GM18517 (cell line): ENCODE measurements at regions not wholly inside any gene's neighbourhood (a gene's known extent, or its start where the extent isn't known, plus 50 kb on each side); places are given as distances from the start of the nearest gene placed in this dataset.
A peak's percentile ranks its signal among the peaks of the same experiment; 100 is the strongest.

Source experiments
- ATAC-seq: cut with Tn5 transposase; IDR thresholded peaks from one replicate; pipeline ENCODE4 v1.9.1; 2021; ENCODE audit warnings: mild to moderate bottlenecking, moderate library complexity; ENCODE audit not compliant: unreplicated experiment

DNA sequence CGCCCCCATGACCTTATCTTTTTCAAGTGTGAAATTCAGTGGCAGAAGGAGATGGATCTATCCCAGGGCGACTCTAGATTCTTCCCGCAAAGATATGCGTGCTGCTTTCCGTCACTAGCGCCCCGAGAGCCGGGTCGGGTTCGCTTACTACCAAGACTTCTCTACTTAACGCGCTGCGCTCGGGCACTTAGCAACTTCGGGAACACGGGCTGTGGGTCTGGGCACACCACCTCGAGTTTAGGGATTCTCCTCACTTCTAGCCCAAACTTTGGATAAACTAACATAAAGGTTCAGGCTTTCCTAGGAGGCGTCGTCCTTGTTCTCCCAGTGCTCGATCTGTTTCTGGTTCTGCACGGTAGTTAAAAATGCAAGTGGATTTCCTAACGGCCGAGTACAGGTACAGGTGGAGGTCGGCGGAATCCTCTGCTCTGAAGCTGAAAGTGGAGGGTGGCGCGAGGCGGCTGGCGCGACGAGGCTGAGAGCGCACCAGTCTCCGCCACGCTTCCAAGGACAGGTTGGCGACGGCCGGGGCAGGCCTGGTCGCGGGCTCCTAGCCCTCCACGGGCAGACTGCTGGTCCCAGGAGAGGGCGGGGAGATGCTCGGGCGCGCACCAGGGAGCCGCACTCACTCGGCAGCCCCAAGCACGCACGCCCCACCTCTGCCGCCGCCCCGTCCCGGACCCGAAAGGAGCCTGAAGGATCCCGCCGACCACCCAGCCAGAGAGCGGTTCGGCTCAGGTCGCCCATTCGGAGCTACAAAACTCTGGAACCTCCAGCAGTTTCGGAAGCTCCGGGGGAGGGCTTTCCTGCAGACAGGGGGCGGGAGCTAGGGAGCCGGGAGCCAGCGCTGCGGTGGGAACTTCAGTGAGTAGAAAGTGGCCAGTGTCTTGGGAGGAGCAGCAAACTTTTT, 100.8 kb upstream of the TENM3 start:
- no peak for ATAC-seq

DNA sequence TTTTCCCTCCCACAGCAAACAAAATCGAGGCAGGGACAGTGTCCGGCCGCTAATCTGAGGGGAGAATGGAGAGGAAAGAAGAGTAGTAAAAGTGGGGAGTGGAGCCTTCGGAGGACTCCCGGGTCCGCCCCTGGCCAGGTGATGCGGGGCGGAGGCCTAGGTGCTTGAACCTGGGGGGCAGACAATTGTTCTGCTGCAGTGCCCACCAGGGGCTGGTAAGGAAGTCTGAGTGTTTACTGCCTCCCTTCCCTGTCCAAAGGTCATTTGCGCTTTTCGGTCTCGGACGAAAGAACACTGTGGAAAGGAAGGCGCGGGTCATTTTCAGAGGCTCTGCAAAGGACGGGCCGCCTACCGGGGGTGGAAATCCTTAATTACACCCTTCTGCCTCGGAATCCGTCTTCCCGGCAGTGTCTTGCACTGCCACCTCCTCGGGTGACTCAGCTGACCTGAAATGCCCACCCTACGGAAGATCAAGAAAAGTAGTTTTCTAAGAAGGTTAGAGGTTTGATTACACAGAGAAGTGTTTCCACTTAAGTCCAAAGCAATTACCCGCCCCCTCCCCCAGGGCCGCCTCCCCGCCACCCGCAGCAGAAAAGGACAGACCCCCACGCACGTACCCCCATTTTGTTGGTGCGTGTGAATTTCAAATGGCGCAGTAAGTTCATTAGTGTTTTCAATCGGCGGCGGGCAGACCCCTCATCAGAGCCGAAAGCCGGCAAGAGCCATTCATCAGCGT, 99.9 kb upstream of the TENM3 start:
- no peak for ATAC-seq

DNA sequence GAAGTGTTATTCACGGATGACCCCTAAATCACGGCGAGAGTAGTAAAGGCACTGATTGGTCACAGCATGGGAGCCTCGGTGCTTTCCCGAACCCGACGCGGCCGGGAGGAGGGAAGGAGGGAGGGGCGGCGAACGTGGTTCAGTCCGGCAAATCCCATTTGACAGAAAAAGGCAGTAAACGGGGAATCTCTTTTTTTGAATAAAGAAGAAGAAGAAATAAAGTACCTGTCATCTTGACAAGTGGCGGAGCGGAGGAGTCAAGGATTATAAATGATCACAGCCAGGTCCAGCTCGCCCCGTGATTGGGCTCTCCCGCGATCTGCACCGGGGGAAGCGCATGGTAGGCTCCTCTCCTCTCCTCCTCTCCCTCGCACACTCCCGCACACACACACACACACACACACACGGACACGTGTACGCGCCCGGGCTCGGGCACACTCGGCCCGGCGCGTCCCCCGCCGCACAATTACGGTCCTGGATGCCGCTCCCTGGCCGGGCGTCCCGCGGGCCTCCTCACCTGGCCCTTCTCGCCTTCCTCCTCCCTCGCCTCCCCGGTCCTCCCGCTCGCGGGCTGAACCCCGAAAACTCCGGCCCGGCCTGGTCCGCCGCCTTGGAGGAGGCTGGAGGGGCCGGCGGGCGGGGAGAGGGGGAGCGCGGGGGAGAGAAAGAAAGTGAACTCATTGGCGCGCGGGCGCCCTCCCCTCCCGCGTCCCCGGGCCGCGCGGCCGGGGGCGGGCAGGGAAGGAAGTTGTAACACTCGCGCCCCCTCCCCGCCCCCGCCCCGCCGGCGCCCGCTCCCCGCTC, 99.2 kb upstream of the TENM3 start:
- ATAC-seq, result peak; percentile 14

DNA sequence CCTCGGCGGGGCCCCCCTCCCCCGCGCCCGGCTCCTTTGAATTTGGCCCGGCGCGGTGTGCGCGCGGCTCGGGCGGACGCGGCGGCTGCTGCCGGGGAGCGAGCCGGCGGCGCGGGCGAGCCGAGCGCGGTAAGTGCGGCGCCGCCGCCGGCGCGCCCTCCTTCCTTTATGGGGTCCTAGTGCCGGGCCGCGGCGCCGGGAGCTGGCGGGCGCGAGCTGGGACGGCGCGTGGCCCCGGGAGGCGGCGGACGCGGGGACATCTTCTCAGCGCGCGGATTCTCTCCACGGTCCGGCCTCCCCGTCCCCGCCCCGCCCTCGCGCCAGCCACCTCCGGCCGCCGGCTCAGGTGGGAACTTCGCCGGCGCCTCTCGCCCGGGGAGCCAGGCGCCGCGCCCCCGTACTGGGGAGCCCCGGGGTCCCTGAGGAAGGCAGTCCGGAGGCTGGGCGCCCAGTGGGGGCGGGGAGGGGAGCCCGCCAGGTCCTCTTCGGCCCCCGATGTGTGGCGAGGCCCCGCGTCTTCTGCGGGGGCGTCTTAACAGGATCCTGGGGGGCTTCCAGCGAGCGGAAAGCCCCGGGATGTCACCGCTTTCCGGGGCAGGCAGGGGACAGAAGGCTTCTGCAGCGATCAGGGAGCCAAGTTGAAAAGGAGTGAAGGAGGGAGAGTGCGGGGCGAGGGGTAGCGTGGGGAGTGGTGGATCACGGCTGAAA, 98.4 kb upstream of the TENM3 start:
- peak; percentile 47 for ATAC-seq

DNA sequence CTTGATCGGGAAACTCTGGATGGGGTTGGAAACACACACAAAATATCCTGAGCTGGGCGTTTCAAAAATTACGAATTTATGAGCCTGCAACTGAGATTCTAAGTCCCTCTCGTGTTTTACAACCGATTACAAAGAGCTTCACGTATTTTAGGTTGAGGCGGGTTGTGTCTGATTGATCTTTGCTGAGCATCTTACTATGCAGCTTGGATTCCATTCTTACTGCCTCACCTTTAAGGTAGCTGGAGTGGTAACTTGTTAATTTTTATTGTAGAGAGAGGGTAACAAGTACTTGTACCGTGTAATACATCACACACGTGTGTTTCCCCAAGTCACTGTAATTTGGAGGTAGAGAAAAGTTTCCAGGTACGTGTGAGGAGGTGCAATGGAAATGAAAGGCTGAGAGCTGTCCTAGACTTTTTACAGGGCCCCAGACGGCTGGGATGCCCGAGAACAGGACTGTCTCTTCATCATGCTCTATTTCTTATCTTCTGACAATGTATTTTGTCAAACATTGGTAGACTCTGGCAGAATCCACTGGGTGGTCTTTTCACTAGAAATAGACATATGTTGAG, 97.8 kb upstream of the TENM3 start:
- ATAC-seq, result no peak

DNA sequence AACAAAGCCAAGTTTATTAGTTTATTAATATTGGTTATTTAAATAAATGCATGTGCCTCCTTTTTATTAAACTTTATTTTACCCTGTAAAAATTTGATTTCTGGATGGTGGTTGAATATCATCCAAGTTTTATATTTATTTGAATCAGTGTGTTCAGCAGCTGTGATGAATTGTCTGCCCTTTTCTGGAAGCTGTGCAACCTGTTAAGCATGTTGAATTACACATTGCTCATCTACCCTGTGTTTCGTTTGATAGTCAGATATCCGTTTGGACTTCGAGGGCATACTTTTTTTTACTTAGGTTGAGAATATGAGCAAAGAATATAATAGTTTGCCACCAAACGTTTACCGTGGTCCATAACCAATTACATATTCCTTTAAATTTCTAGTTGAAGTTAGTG, 95.8 kb upstream of the TENM3 start:
- no peak for ATAC-seq

DNA sequence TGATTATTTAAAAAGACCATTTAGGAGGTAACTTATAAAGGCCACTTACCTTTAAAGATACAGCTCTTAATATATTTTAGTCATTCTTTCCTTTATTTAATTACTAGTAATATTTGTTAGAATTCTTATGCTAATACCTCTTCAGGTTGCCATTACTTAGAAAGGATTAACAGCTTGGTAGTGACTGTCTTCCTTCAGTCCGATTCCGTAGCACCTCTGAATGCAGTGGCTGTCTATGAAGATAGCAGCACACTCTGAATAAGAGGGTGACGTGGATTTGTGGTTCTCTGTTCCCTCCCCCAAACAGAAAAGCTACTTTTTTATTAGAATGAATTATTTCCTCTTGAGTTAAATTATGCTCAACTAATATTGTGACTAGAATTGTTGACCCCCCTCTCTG, 92.6 kb upstream of the TENM3 start:
- ATAC-seq, result no peak

DNA sequence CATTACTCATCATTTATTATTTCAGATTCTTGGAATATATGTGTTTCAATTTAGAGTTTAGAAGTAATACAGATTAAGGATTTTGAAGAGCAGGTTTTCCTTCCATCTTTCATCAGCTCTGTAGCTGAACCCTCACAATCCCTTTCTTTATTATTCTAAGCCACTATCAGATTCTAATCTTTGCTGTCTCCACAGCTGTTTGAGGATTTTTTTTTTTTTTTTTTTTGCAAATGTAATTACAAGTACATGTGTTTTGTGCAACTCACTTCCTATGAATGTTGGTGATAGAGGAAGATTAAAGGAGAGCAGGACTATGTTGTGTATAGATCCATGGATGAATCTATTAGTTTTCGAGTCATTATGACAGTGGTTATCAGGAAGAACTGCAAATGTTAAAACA, 87.4 kb upstream of the TENM3 start:
- no peak for ATAC-seq

DNA sequence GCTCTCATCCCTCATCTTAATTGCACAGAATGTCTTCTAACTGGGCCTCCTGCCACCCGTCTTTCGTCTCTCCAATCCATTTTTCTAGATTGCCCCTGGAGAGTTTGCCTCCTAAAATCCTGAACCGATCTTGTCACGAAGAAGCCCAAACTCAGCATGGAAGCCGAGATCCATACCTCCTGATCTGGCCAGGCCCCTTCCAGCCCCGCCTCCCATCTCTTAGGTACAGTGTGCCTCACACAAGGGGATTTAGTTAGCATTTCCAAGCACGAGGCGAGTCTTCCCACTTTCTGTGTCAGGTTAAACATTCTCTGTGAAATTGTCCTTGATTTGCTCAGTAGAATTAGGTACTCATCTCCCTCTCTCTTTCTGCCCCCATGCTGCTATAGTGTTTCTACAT, 80.0 kb upstream of the TENM3 start:
- no peak for ATAC-seq

DNA sequence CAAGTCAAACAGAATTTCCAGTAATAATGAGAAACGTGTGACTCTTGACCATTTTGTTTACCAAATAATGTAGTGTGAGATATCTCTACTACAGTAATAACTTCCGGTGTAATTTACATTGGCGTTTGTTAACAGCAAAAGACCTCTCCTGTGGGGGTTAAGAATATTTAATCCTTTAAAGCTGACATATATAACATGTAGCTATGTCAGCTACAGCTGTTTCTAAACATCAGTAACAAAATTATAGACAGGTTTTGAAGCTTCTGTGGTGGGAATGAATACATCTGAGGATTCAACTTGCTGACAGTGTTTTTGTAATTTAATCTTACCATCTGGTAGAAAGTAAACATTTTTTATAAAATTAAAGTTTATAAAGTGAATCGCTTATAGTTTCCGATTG, 73.6 kb upstream of the TENM3 start:
- ATAC-seq, result no peak

DNA sequence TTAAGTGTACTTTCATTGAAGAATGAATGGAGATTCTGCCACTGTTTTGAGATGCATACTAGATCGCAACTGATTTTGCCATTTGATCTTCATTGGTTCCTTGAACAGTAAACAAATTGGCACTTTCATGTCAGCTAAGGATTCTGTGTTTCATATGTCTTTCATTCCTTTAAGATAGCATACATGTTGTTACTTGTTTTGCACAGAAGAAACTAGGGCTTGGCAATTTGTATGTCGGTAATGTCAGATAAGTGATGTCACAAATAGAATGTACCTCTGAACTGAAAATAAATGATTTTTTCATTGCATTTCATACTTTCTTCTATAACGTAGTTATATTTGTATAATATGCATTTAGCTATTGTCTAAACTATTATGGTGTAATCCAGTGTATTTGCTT, 73.2 kb upstream of the TENM3 start:
- no peak for ATAC-seq

DNA sequence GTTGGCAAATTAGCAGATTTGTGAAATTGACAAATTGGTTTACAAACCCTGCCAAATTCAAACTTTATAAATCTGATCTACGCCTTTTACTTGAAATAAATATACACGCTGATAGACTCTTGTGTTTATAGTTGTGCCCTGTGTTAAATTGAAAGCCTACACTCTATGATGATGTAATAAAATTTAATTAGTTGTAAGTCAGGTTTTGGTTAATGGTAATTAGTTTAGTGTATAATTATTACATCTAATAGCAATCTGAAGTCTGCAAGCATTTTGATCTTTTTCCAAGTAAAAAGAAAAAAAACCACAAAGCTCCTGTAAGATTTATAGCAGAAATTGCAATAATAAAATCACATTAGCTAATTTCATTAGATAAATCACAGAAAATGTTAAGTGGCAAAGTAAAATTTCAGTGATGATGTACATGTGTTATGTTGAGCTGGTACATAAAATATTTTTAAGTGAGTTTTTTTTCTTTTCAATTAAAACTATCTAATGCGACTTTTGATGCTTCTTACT, 72.7 kb upstream of the TENM3 start:
- ATAC-seq, result no peak

DNA sequence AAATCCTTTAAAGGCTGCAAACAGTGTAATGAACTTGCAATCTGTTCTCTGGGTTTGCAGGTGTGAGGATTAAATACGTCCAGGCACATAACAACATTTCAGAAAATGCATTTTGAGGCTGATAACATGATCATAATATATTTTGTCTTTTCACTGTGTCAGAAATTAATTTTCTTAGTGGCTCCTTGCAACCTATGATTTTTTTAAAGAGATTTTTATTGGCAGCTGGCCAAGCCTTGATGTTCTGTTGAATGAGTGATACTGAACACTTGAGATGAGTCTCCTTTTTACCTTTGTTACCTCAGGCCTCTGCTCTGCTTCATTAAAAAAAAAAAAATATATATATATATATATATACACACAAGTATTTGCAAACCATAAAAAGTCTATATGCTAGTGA, 68.2 kb upstream of the TENM3 start:
- no peak for ATAC-seq

DNA sequence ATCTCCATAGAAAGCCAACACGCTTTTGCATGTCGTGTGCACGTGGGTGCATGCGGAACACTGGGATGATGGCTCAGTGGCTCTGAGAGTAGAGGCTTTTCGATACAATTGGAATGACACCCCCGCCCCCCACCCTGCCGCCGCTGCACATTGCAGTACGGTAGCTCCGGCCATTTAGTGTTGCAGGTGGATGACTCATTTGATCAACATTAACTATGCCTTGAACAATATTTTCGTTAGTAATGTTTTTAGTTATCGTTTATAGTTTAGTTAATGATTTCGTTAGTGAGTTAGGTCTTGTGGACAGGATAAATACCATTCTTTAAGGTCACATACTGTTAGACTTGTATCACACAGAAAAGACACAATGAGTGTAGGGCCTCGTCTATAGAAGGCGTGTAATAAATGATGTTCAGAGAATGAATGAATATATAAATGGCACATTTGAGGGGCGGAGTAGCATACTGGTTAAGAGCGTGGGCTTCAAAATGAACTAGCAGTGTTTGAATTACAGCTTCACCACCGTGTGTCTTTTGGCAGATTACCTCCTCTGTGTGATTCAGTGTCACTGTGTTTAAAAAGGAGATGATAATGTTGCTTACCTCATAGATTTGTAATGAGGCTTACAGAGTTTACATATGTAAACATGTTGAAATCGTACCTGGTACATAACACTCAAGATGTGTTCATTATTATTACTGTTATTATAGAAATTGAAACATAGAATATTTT, 67.2 kb upstream of the TENM3 start:
- ATAC-seq, result no peak

DNA sequence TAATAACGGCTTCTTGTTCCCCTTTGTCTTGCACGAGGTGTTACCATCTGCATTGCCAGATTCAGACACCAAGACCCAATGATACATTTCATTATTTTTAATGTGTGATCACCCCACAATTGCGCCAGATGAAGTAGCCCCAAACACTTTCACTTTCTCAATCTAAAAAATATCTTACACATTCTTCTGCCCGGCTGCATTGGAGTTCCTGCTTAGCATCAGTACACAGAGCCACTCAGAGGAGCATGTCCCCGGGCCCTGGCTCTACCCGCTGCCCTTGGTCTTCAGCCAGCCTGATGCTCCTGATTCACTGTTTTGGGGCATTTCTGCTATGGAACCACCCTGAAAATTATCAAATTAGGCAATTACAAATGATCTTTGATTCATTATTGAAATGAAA, 66.0 kb upstream of the TENM3 start:
- no peak for ATAC-seq

DNA sequence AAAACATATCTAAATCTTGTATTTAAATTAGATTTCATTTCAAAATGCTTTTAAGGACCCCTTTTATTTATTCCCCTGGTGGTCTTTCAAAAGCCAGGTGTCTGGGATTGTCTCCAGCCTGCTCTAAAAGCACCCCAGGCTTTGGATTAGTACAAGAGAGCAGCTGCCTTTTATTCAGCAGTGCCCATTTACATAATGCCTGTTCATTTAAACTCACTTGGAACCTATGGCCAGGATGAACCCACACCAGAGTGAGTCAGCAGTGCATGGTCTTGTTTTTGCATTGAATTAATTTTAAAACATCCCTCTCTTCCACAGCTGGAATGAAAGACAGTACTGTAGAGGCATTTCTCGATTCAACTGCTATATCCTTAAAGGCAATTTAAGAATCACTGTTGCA, 64.1 kb upstream of the TENM3 start:
- ATAC-seq, result no peak

DNA sequence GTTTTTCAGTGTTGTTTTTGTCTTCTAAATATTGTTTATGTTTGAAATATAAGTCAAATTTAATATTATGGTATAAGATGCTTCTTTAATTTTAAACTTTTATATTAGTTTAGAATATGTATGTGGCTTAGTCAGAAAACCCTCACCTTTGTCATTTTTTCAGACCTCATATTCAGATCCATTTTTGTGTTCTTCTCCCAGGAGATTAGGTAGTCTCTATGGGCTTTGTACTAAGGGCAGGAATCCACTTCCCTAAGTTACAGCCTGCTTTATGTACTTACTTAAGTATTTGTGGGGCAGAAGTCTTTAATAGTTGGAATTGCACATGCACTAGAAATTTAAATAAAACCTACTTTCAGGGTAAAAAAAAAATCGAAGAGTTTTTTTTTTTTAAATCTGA, 63.5 kb upstream of the TENM3 start:
- ATAC-seq, result no peak

DNA sequence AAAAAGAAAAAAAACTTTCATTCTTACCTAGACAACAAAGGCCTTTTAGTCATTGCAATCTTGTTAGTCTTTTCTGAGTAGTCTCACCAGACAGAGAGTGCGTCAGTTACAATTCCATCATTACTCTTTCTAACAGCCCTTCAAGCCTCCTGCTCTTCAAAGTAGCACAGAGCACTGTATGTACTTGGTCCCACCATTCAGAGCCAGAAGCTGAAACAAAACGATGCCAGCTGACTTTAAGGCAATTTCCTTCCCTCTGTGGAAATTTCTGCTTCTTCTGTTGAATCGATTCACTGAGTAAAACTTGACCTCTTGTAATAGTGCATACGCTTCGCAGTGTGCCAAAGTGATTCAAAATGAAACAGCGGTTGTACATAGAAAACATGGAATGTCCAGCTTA, 57.7 kb upstream of the TENM3 start:
- ATAC-seq, result no peak

DNA sequence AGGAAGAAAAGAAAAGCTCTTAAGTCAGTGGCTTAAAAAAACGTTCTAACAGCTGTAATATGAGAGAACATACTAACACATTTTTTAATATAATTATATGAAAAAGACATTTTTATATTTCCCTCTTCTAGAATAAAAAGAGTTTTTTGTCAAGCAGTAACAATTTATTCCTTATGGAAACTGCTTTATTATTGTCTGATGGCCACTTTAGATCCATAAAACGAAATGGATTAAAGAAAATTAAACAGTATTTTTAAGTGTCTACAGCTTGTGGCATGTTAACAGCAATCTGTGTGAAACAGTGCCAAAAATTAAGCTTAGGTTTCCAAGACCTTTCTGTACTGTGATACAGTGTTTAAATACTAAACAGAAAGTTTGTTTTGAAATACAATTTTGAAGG, 55.5 kb upstream of the TENM3 start:
- ATAC-seq, result no peak

DNA sequence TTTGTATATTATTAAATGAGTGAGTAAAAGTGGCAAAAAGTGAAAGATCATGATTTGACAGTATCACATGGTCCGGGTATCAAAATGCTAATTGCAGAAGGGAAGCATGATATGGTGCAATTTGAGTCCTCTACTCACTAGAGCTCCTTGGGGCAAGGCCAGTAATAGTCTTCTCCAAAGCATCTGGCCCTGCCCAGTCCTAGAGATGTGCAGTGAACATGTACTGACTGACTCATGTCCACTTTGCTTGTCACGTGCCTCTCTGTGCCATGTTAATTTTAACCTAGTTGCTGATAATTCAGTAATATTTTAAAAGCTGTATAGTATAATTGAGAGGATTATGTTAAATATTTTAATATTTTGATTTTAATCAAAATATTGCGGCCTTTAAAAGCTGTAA, 54.6 kb upstream of the TENM3 start:
- no peak for ATAC-seq
